AG09309 (cell line): ENCODE measurements at regions not wholly inside any gene's neighbourhood (a gene's known extent, or its start where the extent isn't known, plus 50 kb on each side); places are given as distances from the start of the nearest gene placed in this dataset.

Experiments used
- DNase-seq: peaks from one replicate; pipeline ENCODE4 v3.0.0-alpha.2; 2010; ENCODE audit warnings: low read depth
- H3K4me3 ChIP-seq: 2 replicates; pipeline ENCODE4 v1.5.1; 2011; ENCODE audit warnings: mild to moderate bottlenecking, low read depth, low read length, moderate library complexity; ENCODE audit not compliant: control insufficient read depth
- TF ChIP-seq, protein P1 (sequence below): IDR thresholded peaks from 2 replicates; pipeline ENCODE4 v1.5.1; 2011; ENCODE audit warnings: mild to moderate bottlenecking, low read depth, low read length, inconsistent platforms; ENCODE audit not compliant: insufficient read depth, control insufficient read depth; ENCODE audit errors: missing control alignments

- TF ChIP-seq, protein P1, sequence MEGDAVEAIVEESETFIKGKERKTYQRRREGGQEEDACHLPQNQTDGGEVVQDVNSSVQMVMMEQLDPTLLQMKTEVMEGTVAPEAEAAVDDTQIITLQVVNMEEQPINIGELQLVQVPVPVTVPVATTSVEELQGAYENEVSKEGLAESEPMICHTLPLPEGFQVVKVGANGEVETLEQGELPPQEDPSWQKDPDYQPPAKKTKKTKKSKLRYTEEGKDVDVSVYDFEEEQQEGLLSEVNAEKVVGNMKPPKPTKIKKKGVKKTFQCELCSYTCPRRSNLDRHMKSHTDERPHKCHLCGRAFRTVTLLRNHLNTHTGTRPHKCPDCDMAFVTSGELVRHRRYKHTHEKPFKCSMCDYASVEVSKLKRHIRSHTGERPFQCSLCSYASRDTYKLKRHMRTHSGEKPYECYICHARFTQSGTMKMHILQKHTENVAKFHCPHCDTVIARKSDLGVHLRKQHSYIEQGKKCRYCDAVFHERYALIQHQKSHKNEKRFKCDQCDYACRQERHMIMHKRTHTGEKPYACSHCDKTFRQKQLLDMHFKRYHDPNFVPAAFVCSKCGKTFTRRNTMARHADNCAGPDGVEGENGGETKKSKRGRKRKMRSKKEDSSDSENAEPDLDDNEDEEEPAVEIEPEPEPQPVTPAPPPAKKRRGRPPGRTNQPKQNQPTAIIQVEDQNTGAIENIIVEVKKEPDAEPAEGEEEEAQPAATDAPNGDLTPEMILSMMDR = no peak
- DNase-seq = no peak
- no peak overlapping the region for H3K4me3 ChIP-seq
Measured at GRCh38 chr6:118740372-118740771, 89.0 kb upstream of the CEP85L start.

GRCh38 chr6:118739696-118740353, 88.4 kb upstream of the CEP85L start:
- H3K4me3 ChIP-seq = no peak overlapping the region
- DNase-seq = no peak
- TF ChIP-seq, protein P1 = no peak

GRCh38 chr6:118736440-118736839, 85.0 kb upstream of the CEP85L start:
- DNase-seq = no peak
- TF ChIP-seq, protein P1 = no peak
- H3K4me3 ChIP-seq = no peak overlapping the region

GRCh38 chr6:118735320-118735719, 83.9 kb upstream of the CEP85L start:
- no peak overlapping the region for H3K4me3 ChIP-seq
- DNase-seq = no peak
- TF ChIP-seq, protein P1 = peak; percentile 51

DNA sequence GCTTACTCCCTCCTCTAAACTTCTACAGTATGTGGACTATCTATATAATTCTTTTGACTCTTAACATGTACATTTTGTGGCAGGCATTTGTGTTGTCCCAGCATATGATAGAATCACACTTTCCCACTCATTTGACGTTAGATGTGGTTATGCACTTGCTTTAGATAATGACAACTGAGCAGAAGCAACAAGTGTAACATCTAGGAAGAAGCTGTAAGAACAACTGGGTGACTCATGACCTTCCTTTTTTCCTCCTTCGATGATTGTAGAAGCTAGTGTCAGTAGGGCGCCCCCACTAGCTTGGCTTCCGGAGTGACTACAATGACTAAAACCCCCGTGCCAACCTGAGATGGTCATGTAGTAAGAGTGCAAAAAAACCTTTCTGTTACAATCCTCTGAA, 74.6 kb upstream of the CEP85L start:
- TF ChIP-seq, protein P1 = no peak
- no peak overlapping the region for H3K4me3 ChIP-seq
- no peak for DNase-seq

- TF ChIP-seq, protein P1 = no peak
- no peak overlapping the region for H3K4me3 ChIP-seq
- DNase-seq = no peak
Measured at GRCh38 chr6:118724211-118724610, 72.8 kb upstream of the CEP85L start.
